ENCODE measurements at regions not wholly inside any gene's neighbourhood (a gene's known extent, or its start where the extent isn't known, plus 50 kb on each side); places are given as distances from the start of the nearest gene placed in this dataset.

- DNase-seq (ENCODE audit: low spot score), result no peak
- Histone ChIP-seq H3K4me3 (no peak overlapping the region), H3K36me3 (no peaks in the 10 kb centered on the region), H3K4me1 (ENCODE audit: control insufficient read depth in 1 of 2, low read depth in 2 of 2) (no peaks in the 10 kb centered on the region), H3K27ac (no peak overlapping the region), H3K27me3 (replicated peaks; ENCODE audit: insufficient read depth) (no peaks in the 10 kb centered on the region), H3K9me3 (peaks cover 2% of the 10 kb centered on the region)
- no peak for TF ChIP-seq CTCF (IDR thresholded peaks at IDR 0.05)
- ATAC-seq (ENCODE audit: insufficient number of reproducible peaks, low FRiP score, low read depth), result no peak
Measured at GRCh38 chr19:28858933-28859332, 354.0 kb downstream of the UQCRFS1 start.

GRCh38 chr19:28857967-28858366 is 355.0 kb downstream of the UQCRFS1 start:
- no peak overlapping the region for H3K4me3 ChIP-seq
- TF ChIP-seq CTCF (IDR thresholded peaks at IDR 0.05), result no peak
- no peaks in the 10 kb centered on the region for H3K27me3 ChIP-seq (replicated peaks; ENCODE audit: insufficient read depth)
- no peaks in the 10 kb centered on the region for H3K4me1 ChIP-seq (ENCODE audit: control insufficient read depth in 1 of 2, low read depth in 2 of 2)
- ATAC-seq (ENCODE audit: insufficient number of reproducible peaks, low FRiP score, low read depth) (no peak), DNase-seq (ENCODE audit: low spot score) (no peak)
- peaks cover 2% of the 10 kb centered on the region for H3K9me3 ChIP-seq
- no peaks in the 10 kb centered on the region for H3K36me3 ChIP-seq
- H3K27ac ChIP-seq, result no peak overlapping the region

GRCh38 chr19:28855216-28855615 is 357.7 kb downstream of the UQCRFS1 start:
- no peak overlapping the region for H3K4me3 ChIP-seq
- TF ChIP-seq CTCF (IDR thresholded peaks at IDR 0.05), result no peak
- no peaks in the 10 kb centered on the region for H3K36me3 ChIP-seq
- no peaks in the 10 kb centered on the region for H3K27me3 ChIP-seq (replicated peaks; ENCODE audit: insufficient read depth)
- ATAC-seq (ENCODE audit: insufficient number of reproducible peaks, low FRiP score, low read depth) (no peak), DNase-seq (ENCODE audit: low spot score) (no peak)
- peaks cover 2% of the 10 kb centered on the region for H3K9me3 ChIP-seq
- no peaks in the 10 kb centered on the region for H3K4me1 ChIP-seq (ENCODE audit: control insufficient read depth in 1 of 2, low read depth in 2 of 2)
- no peak overlapping the region for H3K27ac ChIP-seq

GRCh38 chr19:28847468-28847867 is 365.5 kb downstream of the UQCRFS1 start:
- no peak for TF ChIP-seq CTCF (IDR thresholded peaks at IDR 0.05)
- no peak for ATAC-seq (ENCODE audit: insufficient number of reproducible peaks, low FRiP score, low read depth)
- no peaks in the 10 kb centered on the region for H3K36me3 ChIP-seq

GRCh38 chr19:28846094-28846812 is 366.7 kb downstream of the UQCRFS1 start:
- Histone ChIP-seq H3K4me1 (ENCODE audit: control insufficient read depth in 1 of 2, low read depth in 2 of 2) (no peaks in the 10 kb centered on the region), H3K27me3 (replicated peaks; ENCODE audit: insufficient read depth) (no peaks in the 10 kb centered on the region), H3K36me3 (no peaks in the 10 kb centered on the region), H3K4me3 (no peak overlapping the region), H3K9me3 (no peaks in the 10 kb centered on the region), H3K27ac (no peak overlapping the region)
- TF ChIP-seq CTCF (IDR thresholded peaks at IDR 0.05), result no peak
- DNase-seq (ENCODE audit: low spot score), result no peak
- no peak for ATAC-seq (ENCODE audit: insufficient number of reproducible peaks, low FRiP score, low read depth)

More at GRCh38 chr19:28847468-28847867, 365.5 kb downstream of the UQCRFS1 start:
- Histone ChIP-seq H3K4me1 (ENCODE audit: control insufficient read depth in 1 of 2, low read depth in 2 of 2) (no peaks in the 10 kb centered on the region), H3K27ac (no peak overlapping the region), H3K9me3 (no peaks in the 10 kb centered on the region), H3K4me3 (no peak overlapping the region), H3K27me3 (replicated peaks; ENCODE audit: insufficient read depth) (no peaks in the 10 kb centered on the region)
- DNase-seq (ENCODE audit: low spot score), result no peak
